ENCODE measurements at regions not wholly inside any gene's neighbourhood (a gene's known extent, or its start where the extent isn't known, plus 50 kb on each side); places are given as distances from the start of the nearest gene placed in this dataset.

GRCh38 chr18:34001376-34001775 is 223.3 kb downstream of the NOL4 start:
- H3K36me3 ChIP-seq (ENCODE audit: control insufficient read depth in 2 of 2, extremely low read depth in 1 of 2, insufficient read depth in 2 of 2, low read length in 2 of 2): no peaks in the 10 kb centered on the region
- TF ChIP-seq FOS (IDR thresholded peaks at IDR 0.05; ENCODE audit: borderline replicate concordance, insufficient read depth, low read length): no peak
- TF ChIP-seq JUN (IDR thresholded peaks at IDR 0.05; ENCODE audit: borderline replicate concordance, insufficient read depth, insufficient read length, low read depth): no peak
- no peak for TF ChIP-seq CTCF (IDR thresholded peaks at IDR 0.05; ENCODE audit: extremely low read depth in 1 of 2, insufficient read depth in 1 of 2, low read depth in 1 of 2, low read length in 2 of 2)
- no peak for TF ChIP-seq GATA2 (IDR thresholded peaks at IDR 0.05; ENCODE audit: insufficient read depth, insufficient read length, low read depth, low read length)
- TF ChIP-seq MYC (IDR thresholded peaks at IDR 0.05; ENCODE audit: low read depth, low read length): no peak
- no peak for TF ChIP-seq POLR2A (IDR thresholded peaks at IDR 0.05; ENCODE audit: low read depth, low read length)
- TF ChIP-seq, protein P1, sequence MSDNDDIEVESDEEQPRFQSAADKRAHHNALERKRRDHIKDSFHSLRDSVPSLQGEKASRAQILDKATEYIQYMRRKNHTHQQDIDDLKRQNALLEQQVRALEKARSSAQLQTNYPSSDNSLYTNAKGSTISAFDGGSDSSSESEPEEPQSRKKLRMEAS (IDR thresholded peaks at IDR 0.05; ENCODE audit: insufficient read depth, insufficient read length): no peak
- TF ChIP-seq EZH2 (IDR thresholded peaks at IDR 0.05; ENCODE audit: borderline replicate concordance, low read depth, low read length, severe bottlenecking): no peak
- TF ChIP-seq POLR2AphosphoS5 (IDR thresholded peaks at IDR 0.05; ENCODE audit: insufficient read depth, low read depth, low read length): no peak
- intact Hi-C loops (cut with micrococcal nuclease): no loop called here
- H3K27me3 ChIP-seq (ENCODE audit: control insufficient read depth in 2 of 2, insufficient read depth in 2 of 2, low read length in 2 of 2): no peaks in the 10 kb centered on the region
- BruUV-seq (replicated peaks): no TSS peak
- H2AFZ ChIP-seq (ENCODE audit: low read depth, low read length): no peak overlapping the region
- no peak overlapping the region for H3K4me2 ChIP-seq (ENCODE audit: insufficient read depth, low read length)
- no peaks in the 10 kb centered on the region for H4K20me1 ChIP-seq (replicated peaks; ENCODE audit: control insufficient read depth, extremely low read depth, insufficient read depth, low read length)
- DNase-seq (ENCODE audit: low read depth, low spot score) (no peak), FAIRE-seq (no peak)
- no peak overlapping the region for H3K9ac ChIP-seq (replicated peaks; ENCODE audit: extremely low read depth, insufficient read depth, low read length)
- no peak overlapping the region for H3K4me3 ChIP-seq (replicated peaks in 1 of 3; ENCODE audit: insufficient read depth in 1 of 3, low read depth in 1 of 3, low read length in 3 of 3)
- CTCF ChIA-PET: no interaction called here
- H3K9me1 ChIP-seq (replicated peaks; ENCODE audit: control insufficient read depth, extremely low read depth, insufficient read depth, low read length): no peaks in the 10 kb centered on the region
- no peaks in the 10 kb centered on the region for H3K79me2 ChIP-seq (ENCODE audit: control insufficient read depth, insufficient read depth, low read length)
- dilution Hi-C loops (cut with MboI; ENCODE audit: extremely low pct_ligation_motif_present, low sequenced_read_pairs): no loop called here
- H3K4me1 ChIP-seq (ENCODE audit: control insufficient read depth, extremely low read depth, insufficient read depth, low read length): no peaks in the 10 kb centered on the region
- no peaks in the 10 kb centered on the region for H3K9me3 ChIP-seq (replicated peaks; ENCODE audit: control insufficient read depth, insufficient read depth, low read length)
- H3K27ac ChIP-seq (ENCODE audit: insufficient read depth, low read depth, low read length): no peak overlapping the region
- POLR2A ChIA-PET: no interaction called here

All from endothelial cell of umbilical vein (primary cell).